Fibroblast of skin of left biceps (primary cell): ENCODE measurements at regions not wholly inside any gene's neighbourhood (a gene's known extent, or its start where the extent isn't known, plus 50 kb on each side); places are given as distances from the start of the nearest gene placed in this dataset.

ENCODE experiments used
- DNase-seq, 2 experiments: peaks; one replicate each; pipeline ENCODE4 v3.0.0-alpha.2; 2013; ENCODE audit warnings: low read depth in 2 of 2

DNA sequence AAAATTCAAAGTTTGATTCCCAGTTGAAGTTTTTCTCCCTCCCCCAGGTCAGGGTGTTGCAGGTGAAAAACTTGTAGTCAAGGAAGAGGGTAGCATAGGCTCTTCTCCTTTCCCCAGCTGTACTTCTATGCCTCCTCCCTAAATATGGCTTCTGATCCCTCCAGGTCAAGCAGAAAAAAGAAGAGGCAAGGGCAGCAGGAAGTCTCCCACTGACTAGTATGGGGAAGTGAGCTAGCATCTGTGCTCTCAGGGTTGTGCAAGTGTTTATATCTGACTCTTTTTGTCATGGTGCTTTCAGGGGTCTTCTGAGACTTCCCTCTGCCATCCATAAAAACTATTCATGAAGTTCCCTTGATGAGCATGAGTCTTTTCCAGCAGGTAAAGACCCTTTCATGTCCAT is 76.0 kb downstream of the ATPSCKMT start:
- DNase-seq: no peak

DNA sequence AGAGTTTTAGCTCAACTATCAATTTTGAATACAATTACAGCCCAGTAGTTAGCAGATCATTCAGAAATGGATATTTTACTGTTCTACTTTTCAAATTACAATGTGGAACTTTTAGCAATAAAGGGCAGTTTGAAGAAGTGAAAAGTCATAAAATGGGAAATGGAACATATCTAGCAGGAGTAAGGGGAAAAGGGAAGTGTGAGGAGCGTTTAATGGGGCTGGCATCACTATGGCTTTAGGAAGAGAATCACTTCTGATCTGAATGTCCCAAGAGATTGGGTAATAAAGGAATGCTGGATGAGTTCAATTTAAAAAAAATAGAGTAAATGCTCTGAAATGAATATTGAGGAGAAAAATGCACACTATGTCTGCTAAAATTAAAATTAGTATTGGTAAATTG is 77.4 kb downstream of the ATPSCKMT start:
- DNase-seq: no peak

DNA sequence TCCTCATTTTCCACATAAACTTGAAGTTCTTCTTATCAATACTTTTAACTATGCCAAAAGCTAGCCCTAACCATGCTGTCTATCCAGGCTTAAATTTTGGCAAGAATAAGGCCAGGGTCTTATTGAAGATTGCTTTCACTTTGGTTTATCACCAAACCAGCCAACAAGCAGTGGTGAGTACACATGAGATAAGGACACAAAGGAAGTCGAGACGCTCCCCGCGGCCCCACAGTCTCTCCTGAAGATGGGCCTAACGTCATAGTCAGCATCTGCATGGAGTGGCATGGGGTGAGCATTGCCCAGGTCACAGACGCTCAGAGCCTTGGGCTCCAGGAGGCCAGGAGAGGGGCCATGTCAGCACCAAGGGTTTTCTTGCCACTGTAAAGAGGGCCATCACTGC is 80.3 kb downstream of the ATPSCKMT start:
- DNase-seq: no peak

DNA sequence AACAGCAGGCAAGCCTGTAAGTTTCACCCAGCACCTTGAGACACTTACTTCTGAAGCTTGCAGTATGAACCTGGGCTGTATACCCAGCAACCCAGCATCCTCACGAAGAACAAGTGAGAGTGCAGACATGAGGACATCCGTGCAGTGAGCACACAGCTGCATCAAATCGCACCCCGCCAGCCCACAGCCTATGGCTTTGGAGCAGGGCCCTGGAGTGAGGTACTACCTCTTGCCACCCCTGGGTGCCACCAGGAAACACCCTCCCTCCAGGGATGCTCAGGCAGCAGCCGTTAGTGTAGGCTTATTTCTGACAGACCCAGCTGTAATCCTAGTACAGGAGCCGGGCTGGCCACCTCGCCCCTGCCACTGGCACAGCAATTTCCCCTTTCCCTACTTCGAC is 81.4 kb downstream of the ATPSCKMT start:
- no peak for DNase-seq

DNA sequence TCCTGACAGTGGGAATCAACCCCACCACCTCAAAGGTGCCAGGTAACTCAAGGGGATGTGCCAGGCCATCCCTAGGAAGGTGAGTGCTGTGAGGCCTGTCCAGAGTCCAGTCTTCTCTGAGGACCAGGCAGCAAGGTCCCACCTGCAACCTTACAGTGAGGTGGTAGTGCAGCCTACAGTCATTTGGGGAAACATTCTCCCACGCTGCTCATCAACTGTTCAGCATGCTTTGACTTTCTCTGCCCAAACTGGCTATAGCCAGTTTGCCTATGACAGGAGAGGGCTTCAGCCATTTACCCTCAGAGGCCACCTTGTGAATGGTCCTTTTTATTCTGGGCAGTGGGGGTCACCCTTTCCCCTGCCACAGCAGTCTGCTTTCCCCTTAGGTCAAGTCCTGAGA is 81.9 kb downstream of the ATPSCKMT start:
- DNase-seq: no peak

DNA sequence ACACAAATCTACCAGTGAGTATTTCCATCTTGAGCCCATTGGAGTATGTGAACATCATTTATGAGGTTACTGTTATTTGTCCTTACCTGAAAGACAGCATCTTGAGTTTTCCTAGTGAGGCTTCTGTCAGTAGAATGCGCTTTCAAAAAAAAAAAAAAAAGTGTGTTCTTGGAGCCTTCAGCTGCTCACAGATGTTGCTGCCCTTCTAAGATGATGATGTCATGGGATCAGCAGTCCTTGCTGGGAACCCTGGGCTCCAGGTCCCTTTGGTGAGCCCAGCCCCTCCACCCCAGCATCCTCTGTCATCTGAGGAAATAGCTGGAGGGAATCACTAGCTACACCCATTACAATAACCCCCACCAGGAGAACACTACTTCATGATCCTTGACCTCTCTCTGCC is 83.3 kb downstream of the ATPSCKMT start:
- no peak for DNase-seq

DNA sequence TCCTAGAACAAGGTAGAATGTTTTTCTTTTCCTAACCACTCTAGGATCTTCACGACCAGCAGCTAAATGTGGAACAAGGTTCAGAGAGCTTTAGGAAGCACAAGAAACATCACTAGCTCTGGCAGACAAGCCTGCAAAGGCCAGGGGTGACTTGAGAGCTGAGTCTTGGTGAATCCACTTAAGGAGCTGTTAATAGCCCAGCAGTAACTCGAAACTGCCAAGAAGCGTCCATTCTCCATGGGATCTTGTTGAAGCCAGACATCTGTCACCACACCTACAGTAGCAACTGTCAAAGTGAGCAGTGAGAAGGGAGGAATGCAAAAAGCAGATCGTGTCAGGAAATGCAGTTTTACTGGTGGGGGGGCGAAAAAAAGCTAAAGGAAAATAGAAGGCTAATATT is 87.2 kb downstream of the ATPSCKMT start:
- no peak for DNase-seq

DNA sequence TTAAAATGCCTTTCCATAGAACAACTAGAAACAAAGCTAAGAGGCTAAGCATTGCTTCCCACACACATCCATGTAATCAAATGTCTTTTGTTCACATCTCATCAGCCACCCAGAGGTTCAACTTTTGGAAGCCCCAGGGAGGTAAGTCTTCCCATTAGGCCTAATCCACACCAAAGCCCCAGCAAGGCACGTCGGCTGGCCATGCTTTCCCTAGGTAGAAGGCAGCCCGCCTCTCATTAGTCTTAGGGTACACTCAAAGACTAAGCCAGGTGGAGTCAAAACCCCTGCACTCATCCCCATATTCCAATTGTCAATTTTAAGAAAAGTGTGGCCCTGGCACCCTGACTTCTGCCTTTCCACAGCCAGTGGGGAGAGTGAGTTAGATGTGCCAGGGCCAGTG is 87.9 kb downstream of the ATPSCKMT start:
- no peak for DNase-seq

DNA sequence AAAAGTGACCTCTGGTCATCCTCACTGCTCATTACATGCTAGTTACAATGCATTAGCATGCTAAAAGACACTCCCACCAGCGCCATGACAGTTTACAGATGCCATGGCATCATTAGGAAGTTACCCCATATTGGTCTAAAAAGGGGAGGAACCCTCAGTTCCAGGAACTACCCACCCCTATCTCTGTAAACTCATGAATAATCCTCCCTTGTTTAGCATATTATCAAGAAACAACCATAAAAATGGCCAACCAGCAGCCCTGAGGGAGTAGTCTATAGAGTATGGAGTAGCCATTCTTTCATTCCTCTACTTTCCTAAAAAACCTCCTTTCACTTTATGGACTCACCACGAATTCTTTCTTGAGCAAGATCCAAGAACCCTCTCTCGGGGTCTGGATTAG is 89.4 kb downstream of the ATPSCKMT start:
- DNase-seq: no peak

DNA sequence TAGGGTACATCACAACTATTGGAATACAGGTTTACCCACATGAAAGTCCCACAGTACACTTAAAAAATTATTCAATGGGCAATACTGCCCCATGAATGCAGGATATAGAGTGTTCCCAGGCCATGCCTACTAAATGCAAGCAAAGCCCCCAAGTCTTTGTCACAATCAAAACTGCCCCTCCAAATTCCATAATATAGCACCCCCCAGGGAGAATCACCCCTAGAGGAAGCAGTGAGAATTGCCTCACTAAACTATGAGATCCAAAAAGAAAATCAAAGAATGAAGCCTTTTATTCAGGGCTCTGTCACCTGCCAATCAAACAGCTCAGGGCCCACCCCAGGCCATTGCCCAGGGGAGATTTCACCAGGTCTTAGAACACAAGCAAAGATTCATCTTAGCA is 90.8 kb downstream of the ATPSCKMT start:
- no peak for DNase-seq

DNA sequence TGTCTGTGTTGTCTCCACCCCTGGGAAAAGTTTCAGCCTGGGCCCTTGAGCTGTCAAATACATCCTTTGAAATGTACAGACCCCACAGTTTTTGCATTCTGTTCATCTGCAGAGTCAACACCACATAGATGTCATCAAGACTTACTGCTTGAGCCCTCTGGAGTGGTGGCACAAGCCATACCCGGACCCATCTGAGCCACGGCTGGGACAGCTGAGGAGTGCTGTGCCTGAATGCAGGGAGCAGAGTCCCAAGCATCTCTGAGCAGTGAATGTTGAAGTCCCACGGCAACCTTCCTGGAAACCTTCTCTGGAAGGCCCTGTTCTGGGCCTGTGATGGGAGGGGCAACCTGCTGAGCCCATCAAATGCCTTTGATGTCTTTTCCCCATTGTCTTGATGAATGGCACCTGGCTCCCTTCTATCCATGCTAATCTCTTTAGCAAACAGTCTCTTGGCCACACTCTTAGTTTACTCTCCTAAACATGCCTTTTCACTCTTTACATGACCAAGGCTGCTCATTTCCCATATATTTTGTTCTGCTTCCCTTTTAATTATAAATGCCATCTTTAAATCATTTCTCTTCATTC is 92.5 kb downstream of the ATPSCKMT start:
- no peak for DNase-seq

DNA sequence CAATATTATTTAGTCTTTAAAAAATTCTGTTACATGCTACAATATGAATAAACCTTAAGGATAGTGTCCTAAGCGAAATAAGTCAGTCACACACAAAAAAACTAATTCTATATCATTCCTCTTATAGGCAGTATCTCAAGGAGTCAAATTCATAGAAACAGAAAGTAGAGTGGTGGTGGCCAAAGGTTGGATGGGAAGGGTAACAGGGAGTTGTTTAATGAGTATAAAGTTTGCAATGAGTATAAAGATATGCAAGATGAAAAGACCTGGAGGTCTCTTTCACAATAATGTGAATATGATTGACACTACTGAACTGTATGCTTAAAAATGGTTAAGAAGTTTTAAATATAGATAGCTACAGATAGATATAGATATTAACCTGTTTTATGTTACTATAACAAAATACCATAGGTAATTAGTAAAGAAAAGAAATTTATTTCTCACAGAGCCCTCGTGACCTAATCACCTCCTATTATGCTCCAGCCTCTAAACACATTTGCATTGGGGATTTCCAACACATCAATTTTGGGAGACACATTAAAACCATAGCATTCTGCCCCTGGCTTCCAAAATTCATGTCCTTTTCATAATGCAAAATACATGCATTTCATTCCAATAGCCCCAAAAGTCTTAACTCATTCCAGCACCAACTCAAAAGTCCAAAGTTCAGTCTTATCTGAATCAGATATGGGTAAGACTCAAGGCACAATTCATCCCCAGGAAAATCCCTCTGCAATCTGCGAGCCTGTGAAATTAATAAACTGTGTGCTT is 93.6 kb downstream of the ATPSCKMT start:
- DNase-seq: no peak

DNA sequence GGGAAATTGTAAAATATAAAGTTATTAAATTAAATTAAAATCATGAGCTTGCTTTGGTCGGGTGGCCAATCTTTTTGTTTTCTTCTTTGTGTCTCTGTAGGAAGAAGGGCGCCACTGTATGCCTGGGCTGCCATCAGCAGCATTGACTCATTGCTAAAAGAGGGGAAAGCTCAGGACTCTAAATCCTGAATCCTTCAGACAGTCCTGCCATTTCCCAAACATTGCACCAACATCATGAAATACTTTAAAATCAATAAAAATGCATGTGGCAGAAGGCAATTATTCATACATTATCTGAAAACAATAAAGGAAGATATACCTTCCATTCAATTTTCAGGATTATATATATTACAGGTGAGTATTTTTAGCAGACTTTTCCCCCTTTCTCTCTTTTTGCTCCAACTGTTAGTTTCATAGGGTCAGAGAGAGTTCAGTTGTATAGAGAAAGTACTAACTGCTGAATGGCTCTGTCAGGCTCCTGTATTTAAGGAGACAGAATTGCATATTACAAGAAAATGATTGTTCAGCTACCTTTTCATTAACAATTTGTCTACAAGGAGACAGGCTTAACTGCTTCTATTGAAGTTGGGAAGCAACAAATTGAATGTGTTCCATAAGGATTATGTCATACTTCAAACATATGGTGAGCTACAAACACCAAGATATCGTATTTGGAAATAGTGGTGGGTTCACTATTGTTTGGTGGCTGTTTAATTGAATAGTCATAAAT is 95.7 kb downstream of the ATPSCKMT start:
- no peak for DNase-seq

DNA sequence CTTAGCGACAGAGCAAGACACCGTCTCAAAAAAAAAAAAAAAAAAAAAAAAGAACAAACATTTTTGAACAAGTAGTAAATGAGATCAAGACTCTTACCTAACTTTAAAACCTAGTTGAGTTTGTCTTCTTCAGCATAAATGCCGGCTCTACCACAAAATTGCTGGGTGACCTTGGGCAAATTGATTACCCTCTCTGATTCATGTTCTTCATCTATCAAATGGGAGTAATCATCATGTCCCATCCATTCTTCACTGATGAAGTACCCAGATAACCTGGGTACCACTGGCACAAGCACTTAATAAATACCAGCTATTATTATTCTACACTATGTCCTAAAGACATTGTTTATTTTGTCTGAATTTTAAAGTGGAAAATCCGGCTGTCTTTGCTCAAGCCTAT is 96.3 kb downstream of the ATPSCKMT start:
- DNase-seq: no peak

DNA sequence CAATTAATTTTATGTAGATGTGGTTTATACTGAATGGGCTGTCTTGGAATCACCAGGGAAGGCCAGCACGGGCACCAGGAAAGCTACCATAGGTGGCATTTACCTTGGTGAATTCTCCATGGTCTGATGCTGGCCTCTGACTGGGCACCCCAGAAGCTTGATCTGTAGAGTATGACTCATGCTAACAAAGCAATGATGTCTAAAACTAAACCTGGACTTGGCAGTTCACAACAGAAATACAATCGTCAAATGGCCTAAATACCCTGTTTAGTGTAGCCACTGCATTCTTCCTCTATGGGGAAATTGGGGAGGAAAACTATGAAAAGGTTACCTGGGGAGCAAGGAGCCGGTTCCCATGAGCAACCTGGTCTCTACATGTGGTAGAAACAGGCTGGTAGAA is 98.0 kb downstream of the ATPSCKMT start:
- no peak for DNase-seq

DNA sequence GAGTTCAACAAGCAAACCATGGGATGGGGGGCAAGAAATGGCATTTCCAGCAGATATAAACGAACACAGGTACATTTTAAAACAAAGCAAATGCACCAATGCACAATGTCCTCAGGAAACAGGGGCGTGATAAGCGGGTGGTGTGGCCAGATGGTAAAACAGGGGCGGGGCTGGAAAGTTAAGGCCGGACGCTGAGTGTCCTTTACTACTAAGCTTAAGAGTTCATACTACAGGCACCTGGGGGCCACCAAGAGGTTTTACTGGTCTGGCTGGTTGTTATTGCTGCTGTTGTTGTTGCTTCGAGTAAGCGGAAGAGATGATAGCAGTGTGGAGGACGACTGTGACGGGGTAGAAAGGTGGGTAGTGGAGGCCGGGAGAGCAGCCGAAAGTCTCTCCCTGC is 99.8 kb downstream of the ATPSCKMT start:
- DNase-seq: no peak

DNA sequence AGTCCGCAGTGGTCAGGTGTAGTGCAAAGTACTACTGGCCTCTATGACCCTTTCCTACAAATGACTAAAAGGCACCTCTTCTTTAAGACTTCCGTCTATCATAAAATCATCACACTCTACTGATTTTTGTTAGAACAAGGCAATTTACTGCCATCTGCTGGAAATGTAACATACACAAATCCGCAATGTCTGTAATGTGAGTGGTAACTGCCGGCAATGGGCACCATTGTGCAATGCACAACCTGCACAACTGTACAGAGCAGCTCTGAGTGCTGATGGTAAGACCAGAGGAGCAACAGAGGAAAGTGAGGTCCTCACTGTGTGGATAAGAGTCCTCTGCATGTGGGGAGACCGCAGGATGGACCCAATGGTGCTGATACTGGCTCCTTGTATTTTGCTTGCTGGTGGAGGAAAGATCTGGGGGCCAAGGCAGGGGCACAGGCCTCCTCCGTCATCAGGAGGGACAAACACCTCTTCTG is 103.7 kb downstream of the ATPSCKMT start:
- DNase-seq: peak; percentile 17 to 29

DNA sequence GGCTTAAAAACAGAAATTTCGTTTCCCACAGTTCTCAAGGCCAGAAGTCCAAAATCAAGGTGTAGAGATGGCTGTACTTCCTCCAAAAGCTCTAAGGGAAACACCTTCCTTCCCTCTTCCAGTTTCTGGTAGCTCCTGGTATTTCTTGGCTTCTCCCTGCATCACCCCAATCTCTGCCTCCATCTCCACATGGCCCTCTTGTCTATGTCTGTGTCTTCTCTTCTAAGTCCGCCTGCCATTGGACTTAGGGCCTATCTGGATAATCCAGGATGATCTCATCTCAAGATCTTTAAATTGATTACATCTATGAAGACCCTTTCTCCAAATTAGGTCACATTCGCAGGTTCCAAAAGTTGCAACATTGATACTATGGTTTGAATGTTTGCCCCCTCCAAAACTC is 105.6 kb downstream of the ATPSCKMT start:
- DNase-seq: no peak

DNA sequence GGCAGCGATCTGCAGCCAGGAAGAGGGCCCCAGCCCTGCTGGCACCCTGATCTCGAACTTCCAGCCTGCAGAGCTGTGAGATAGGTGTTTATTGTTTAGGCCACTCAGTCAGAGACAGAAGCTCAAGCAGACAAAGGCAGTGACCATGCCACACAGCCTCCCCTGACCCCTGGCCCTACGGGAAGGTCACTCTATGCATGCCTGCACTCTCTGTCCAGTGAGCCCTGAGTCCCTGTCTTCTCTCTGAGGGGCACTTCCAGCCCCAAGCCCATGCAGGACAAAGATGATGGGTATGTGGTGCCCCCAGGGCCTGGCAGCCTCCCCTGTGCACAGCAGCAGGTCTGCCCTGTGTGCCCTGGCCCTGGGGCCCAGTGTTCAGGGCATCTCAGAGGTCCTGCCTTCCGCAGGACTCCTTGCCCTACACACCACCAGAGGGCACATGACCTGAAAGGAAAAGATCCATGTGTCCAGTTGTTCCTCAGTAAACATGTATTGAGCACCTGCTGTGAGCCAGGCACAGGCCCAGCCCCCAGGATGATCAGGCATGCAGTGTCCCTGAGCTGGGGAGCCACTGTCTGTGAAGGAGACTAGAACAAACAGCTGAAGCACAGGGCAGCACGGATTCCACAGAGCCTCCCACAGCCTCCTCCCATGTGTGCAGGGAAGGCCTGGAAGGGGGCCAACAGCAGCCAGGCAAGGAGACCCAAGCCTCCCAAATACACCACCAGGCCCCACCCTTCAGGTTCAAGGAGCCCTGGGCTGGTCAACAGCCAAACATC is 109.3 kb downstream of the ATPSCKMT start:
- DNase-seq: no peak

DNA sequence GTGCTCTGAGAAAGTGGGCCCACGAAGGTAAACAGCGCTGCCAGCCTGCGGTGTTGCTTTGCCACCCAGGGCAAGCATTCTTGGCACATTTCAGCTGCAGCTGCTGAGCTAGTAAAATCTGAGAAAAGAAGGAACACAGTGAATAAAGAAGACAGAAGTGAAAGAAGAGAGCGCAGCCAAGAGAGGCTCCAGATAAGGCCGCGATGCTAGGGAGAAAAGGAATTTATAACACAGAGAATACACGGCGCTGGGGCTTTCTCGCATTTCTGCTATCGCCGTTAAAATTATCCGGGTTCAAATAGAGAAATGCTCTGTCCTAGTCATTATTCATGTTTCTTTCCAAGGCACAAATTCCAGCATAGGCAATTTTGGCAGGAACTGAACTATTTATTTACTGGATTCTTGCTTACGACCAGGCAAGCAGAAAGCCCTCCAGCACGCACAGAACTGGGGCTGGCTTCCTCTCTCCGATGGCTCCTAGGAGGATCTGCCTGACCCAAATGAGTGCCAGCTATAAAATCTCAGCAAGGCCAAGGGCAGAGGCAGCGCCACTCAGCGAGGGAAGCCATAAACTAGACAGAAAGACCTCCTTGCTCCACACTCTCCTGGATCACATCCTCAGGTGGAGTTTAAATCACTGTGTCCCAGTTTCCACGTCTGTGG is 111.2 kb downstream of the ATPSCKMT start:
- DNase-seq: no peak

DNA sequence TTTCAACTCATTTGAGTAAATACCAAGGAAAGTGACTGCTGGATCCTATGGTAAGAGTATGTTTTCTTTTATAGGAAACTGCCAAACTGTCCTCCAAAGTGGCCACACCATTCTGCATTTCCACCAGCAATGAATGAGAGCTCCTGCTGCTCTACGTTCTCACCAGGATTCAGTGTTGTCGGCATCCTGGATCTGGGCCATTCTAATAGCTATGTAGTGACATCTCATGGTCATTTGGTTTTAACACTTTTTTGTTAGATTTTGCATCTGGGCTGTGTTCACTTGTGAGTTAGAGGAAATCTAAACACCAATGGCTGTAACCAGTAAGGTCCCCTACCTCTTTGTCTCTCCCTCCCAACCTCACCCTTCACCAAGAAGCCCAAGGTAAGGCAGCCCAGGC is 115.9 kb downstream of the ATPSCKMT start:
- DNase-seq: no peak

DNA sequence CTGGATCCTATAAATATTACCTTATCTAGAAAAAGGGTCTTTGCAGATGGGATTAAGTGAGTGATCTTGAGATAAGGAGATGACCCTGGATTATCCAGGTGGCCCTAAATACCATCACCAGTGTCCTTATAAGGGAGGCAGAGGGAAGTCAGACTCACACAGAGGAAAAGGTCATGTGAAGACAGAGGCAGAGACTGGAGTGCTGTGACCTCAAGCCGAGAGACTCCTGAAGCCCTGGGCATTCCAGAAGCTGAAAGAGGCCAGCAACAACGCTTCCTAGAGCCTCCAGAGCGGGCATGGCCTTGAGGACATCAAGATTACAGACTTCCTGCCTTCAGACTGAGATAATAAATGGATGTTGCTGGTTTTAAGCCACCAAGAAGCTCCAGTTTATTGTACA is 118.8 kb downstream of the ATPSCKMT start:
- no peak for DNase-seq
